DMS 273 (cell line): ENCODE measurements at regions not wholly inside any gene's neighbourhood (a gene's known extent, or its start where the extent isn't known, plus 50 kb on each side); places are given as distances from the start of the nearest gene placed in this dataset.
"Not testable (repeated sequence)": the region's sequence is repeated elsewhere in the genome, so short reads cannot be mapped to it uniquely, and the experiment has no call there.

Experiments used
- DNase-seq: peaks from one replicate; lab custom pipeline; 2025; ENCODE audit not compliant: unreplicated experiment; lab: John Stamatoyannopoulos, UW

- no peak for DNase-seq
These were observed 806.3 kb downstream of the DIPK2A start for GRCh38 chr3:144777906-144778305.

DNA sequence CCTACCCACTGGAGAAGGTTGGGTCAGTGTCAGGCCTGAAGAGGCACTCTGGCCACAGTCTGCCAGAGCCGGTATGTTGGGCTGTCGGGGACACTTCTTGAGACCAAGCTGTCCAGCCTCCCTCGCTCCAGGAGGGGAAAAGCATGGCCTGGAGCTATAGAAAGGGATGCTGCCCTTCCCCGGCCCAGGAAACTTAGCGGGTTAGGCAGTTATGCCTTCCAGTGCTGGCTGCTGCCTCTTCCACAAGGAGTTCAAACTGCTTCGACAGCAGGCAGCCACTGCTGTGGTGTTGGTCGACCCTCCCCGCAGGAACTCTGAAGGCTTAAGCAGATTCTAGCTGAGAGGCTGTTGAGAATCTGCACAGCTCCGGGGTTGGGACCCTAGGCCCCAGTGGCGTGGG lies 819.4 kb downstream of the DIPK2A start:
- no peak for DNase-seq

DNA sequence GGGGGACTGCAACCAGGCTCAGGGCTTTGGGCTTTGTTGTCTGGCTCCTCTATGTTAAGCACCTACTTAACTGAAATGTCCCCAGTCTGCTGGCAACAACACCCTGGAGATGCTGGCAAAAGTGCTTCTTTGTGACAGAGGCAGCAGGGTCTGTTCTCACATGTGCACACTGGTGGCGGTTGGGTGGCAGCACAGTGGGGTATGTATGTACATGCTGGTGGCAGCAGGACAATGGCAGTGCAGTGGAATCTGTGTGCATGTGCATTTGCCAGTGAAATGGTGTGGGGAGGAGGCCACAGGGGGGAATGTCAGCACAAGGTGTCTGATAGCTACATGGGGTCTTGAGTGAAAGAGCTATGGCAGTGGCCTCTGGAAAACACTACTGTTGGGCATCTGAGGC lies 830.3 kb downstream of the DIPK2A start:
- no peak for DNase-seq

GRCh38 chr3:144809380-144809779 lies 837.8 kb downstream of the DIPK2A start:
- no peak for DNase-seq

GRCh38 chr3:144810160-144810559 lies 838.5 kb downstream of the DIPK2A start:
- no peak for DNase-seq

DNA sequence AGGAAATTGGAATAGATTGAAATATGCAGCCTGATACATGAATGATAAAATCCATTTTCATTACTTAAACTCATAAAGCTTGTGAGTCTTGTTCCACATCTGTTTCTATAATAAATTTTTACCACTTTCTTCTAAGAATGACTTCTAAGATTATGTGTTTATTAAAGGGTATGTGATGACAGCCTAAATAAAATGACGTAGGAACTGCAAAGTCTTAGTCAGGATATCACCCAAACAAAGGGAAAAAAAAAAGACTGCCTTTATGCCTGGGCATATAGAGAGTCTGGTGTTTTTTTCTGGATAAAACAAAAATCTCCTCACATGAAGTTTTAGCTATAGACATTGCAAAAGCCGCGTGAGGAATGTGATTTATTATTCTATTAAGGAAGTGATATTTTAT lies 844.0 kb downstream of the DIPK2A start:
- no peak for DNase-seq

GRCh38 chr3:144816323-144816722 lies 844.7 kb downstream of the DIPK2A start:
- DNase-seq, result no peak

DNA sequence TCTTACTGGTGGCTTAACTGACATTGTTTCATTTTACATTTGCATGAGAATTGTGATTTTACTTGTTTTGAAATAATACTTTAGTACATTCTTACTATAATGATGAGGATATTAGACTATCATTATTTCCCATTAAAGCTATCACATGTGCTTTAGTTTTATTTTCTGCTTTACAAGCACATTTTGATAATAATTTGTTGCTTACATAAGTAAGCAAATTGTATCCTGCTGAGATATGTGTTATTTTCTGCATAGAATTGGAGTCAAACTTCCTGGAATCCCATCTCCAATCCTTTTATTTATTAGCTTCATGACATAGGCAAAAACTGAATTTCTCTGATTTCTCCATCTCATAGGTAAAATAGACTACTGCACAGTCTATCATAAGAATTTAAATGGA lies 847.4 kb downstream of the DIPK2A start:
- no peak for DNase-seq

DNA sequence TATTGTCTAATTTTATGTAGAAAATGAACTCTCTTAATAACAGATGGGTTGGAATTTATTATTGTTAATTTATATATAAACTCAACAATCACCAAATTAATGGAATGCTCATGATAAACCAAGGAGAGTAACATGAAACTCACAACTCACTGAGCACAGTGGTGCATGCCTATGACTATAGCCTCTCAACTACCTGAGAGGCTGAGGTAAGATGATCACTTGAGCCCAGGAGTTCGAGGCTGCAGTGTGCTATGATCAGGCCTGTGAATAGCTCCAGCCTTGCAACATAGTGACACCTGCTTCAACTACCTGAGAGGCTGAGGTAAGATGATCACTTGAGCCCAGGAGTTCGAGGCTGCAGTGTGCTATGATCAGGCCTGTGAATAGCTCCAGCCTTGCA lies 848.6 kb downstream of the DIPK2A start:
- not testable (repeated sequence) for DNase-seq

GRCh38 chr3:144820726-144821125 lies 849.1 kb downstream of the DIPK2A start:
- no peak for DNase-seq

DNA sequence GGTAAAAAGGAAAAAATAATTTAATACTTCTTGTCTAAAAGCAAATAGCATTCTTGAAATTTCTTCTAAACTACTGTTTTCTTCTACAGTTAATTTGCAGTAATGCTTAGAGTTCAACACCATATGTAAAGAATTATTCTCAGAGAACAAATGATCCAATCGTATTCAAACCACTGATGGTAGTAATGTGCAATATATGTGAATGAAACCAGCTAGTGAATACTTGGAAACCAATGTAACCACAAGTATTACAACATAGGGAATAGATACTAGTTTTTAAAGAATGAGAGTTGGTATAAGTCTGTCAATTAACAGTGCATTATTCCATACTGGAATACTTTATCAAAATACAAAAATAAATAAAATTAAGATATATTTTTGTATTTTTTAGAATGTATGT lies 850.0 kb downstream of the DIPK2A start:
- DNase-seq, result no peak

- no peak for DNase-seq
These were observed 851.0 kb downstream of the DIPK2A start for GRCh38 chr3:144822671-144823070.

- no peak for DNase-seq
These were observed 860.5 kb downstream of the DIPK2A start for GRCh38 chr3:144831955-144832716.

- no peak for DNase-seq
These were observed 868.4 kb downstream of the DIPK2A start for GRCh38 chr3:144839991-144840390.

DNA sequence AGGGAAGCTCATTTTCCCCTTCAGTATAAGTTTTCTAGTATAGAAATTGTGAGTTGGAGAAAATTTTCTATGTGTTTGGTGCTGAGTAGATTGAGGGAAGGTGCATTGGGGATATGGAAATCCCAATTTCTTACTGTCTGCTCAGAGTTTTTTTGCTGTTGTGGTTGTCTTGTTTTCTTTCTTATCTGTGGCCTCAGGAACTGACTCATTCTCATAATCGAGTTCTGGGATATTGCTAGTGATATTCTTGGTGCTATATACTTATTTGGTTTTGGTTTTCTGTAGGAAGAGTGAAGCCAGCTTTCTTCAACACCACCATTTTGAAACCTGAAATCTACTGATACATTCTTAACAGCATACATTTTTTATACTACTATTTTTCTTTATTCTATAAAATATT lies 869.2 kb downstream of the DIPK2A start:
- no peak for DNase-seq

DNA sequence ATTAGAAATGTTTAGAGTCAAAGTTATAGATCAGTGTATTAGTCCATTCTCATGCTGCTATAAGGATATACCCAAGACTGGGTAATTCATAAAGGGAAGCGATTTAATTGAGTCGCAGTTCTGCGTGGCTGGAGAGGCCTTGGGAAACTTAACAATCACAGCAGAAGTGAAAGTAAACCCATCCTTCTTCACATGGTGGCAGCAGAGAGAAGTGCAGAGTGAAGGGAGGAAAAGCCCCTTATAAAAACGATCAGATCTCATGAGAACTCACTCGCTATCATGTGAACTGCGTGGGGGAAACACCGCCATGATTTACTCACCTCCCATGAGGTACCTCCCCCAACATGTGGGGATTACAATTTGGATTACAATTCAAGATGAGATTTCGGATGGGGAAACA lies 871.5 kb downstream of the DIPK2A start:
- peak; percentile 21 for DNase-seq

GRCh38 chr3:144852999-144853398 lies 881.4 kb downstream of the DIPK2A start:
- no peak for DNase-seq

- not testable (repeated sequence) for DNase-seq
These were observed 882.4 kb downstream of the DIPK2A start for GRCh38 chr3:144854020-144854419.

- no peak for DNase-seq
These were observed 887.5 kb downstream of the DIPK2A start for GRCh38 chr3:144859161-144859560.

DNA sequence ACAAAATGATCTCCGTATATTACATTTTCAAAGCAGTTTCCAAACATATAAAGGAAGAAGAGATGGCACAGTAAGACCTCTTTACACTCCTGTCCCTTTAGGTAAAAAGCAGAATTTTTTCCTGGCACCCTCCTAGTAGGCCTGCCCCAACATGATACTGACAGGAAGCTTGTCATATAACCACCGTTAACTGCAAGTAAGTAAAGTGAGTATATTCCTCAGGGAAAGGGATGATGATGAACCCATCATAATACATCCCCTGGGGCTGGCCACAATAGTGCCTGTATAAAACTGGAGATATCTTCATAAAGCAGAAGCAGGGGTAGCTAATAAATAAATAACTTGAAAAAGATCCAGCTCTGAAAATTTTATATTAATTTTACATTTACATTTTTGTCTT lies 893.0 kb downstream of the DIPK2A start:
- DNase-seq, result no peak

DNA sequence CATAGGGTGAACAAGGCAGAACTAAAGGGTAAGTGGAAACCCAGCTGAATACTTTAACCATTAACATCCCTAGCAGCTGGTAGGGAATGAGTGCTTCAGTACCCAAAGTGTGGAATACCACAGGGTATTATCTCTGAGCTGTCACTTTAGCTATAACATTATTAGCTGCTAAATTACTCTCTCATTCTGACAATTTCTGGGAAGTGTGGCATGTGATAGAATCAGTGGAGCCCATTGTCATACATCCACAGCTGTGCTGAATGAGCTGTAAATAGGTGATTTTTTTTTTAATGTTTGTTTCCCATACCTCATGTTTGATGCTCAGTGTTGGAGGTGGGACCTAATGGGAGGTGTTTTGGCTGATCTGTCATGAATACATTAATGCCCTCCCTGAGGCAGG lies 894.3 kb downstream of the DIPK2A start:
- DNase-seq, result no peak

DNA sequence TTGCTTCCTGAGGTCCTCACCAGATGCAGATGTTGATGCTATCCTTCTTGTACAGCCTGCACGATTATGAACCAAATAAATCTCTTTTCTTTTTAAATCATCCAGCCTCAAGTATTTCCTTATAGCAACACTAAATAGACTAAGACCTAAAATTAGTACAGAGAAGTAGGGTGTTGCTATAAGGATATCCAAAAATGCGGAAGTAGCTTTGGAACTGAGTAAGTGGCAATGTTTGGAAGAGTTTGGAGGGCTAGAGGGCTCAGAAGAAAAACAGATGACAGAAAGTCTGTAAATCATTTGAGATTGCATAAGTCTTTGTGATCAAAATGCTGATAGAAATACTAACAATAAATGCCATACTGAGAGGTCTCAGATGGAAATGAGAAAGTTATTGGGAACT lies 894.9 kb downstream of the DIPK2A start:
- no peak for DNase-seq

- no peak for DNase-seq
These were observed 896.9 kb downstream of the DIPK2A start for GRCh38 chr3:144868506-144868905.
